ENCODE measurements at regions not wholly inside any gene's neighbourhood (a gene's known extent, or its start where the extent isn't known, plus 50 kb on each side); places are given as distances from the start of the nearest gene placed in this dataset.

DNA sequence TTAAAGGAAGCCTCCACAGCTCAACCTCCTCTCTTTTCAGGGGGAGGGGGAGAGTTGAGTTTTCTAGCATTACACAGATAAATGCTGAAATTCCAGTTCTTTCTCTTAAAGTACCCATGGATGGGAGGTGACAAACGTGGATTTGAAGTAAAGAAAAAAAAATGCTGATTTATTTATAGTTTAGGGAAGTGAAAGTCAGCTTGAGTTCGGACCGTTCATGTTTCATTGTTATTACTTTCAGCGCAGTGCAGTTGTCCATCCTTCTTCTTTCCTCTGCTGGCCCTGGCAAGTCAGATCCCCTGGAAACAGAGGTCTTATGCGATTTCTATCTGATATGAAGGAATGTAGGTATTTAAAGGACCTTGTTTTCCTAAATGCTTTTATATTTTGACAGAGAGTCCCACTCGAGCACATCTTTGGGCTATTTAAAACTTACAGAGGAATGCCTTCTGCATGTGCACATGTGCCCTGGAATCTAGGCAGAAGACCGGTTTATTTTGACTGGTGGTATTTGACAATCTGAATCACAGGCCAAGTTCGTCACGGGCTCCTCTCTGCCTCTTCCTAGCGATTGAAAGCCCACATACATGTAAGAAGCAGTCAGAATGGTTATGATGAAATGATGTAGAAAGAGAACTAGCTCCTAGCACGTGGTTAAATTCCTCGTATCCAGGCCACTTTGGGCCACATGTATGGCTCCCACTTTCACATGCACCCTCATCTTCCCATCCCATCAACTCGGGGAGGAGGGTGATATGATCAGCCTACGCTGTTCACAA lies 385.2 kb upstream of the KLF4 start:
- intact Hi-C loops (cut with micrococcal nuclease), result loop anchor here (2.0 to 10.0 kb wide), 3 partner anchors 386 to 1540 kb away; partner anchors contain the start of genes KLF4 and RAD23B
- ChIA-PET CTCF (interaction anchor here (0.9 kb wide), 1 partner anchor 45 kb away, joined by 3 read pairs; no protein-coding TSS in a partner anchor), POLR2A (interaction anchor here (1.2 kb wide), 1 partner anchor 45 kb away, joined by 3 read pairs; no protein-coding TSS in a partner anchor)
- Mint-ChIP-seq H3K27ac (peak overlapping the region; percentile 56), H3K4me1 (peaks cover 81% of the 10 kb centered on the region), H3K36me3 (ENCODE audit: low read depth) (no peaks in the 10 kb centered on the region), H3K9me3 (no peaks in the 10 kb centered on the region), H3K4me3 (peak overlapping the region; percentile 59), H3K27me3 (no peaks in the 10 kb centered on the region)
- DNase-seq (no peak), ATAC-seq (ENCODE audit: low read depth) (peak; percentile 65)
- TF ChIP-seq, protein P1, sequence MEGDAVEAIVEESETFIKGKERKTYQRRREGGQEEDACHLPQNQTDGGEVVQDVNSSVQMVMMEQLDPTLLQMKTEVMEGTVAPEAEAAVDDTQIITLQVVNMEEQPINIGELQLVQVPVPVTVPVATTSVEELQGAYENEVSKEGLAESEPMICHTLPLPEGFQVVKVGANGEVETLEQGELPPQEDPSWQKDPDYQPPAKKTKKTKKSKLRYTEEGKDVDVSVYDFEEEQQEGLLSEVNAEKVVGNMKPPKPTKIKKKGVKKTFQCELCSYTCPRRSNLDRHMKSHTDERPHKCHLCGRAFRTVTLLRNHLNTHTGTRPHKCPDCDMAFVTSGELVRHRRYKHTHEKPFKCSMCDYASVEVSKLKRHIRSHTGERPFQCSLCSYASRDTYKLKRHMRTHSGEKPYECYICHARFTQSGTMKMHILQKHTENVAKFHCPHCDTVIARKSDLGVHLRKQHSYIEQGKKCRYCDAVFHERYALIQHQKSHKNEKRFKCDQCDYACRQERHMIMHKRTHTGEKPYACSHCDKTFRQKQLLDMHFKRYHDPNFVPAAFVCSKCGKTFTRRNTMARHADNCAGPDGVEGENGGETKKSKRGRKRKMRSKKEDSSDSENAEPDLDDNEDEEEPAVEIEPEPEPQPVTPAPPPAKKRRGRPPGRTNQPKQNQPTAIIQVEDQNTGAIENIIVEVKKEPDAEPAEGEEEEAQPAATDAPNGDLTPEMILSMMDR (IDR thresholded peaks at IDR 0.05), result no peak

DNA sequence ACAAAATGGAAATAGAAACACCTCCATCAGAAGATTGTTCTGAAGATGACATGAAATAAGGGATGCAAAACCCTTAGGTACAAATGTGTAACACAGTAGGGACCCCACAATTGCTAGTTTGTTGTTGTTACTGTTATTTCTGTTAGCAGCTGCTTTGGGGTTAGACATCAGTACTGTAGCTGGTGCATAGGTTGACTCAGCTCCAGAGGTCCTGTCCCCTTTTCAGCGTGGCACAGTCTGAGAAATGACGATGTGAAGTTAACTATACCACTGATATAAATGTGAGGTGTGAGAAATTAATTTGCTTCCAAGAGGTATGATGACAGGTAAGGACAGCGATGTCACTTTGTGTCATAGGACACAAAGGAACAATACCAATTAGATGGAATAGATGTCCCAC lies 384.6 kb upstream of the KLF4 start:
- TF ChIP-seq, protein P1 (IDR thresholded peaks at IDR 0.05), result no peak
- DNase-seq (no peak), ATAC-seq (ENCODE audit: low read depth) (peak; percentile 37)
- Mint-ChIP-seq H3K27me3 (no peaks in the 10 kb centered on the region), H3K36me3 (ENCODE audit: low read depth) (no peaks in the 10 kb centered on the region), H3K27ac (no peak overlapping the region), H3K4me3 (peak overlapping the region; percentile 59), H3K4me1 (peaks cover 83% of the 10 kb centered on the region), H3K9me3 (no peaks in the 10 kb centered on the region)
- ChIA-PET POLR2A (interaction anchor here (1.2 kb wide), 1 partner anchor 44 kb away, joined by 3 read pairs; no protein-coding TSS in a partner anchor), CTCF (interaction anchor here (0.9 kb wide), 1 partner anchor 45 kb away, joined by 3 read pairs; no protein-coding TSS in a partner anchor)
- intact Hi-C loops (cut with micrococcal nuclease), result loop anchor here (2.0 to 10.0 kb wide), 3 partner anchors 385 to 1541 kb away; partner anchors contain the start of genes KLF4 and RAD23B

DNA sequence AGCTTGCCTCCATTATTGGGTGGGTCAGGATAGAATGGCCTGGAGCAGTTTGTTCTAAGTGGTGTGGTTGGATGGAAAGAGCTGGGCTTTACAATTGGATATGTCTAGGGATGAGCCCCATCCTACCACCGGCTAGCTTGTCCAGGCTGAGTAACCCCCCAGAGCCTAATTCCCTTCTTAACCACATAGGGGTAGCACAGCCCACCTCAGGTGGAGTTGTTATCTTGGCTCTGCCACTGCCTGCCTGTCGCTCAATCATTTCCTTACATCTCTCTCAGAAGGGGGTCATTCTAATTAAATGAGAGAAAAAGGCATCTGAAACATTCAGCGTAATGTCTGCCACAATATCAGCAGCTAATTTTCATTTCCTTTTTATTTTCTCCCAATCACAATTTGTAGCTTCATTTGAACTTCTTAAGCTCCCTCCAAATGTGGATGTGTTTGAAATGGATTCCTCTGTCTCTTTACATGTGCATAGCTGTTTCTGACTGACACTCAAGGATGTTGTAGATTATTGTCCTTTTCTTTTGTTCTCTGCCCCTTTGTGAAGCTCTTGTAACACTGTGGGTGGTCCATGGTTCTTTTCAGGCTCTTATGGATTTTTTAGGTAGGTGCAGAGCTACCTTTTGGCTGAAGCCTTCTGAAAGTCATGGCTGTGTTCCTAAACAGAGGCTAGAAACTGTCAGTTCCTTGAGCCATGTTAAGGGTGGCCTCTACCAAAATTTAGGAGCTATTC lies 383.1 kb upstream of the KLF4 start:
- H3K36me3 Mint-ChIP-seq (ENCODE audit: low read depth), result no peaks in the 10 kb centered on the region
- H3K27me3 Mint-ChIP-seq, result no peaks in the 10 kb centered on the region
- ATAC-seq (ENCODE audit: low read depth) (no peak), DNase-seq (no peak)
- peaks cover 87% of the 10 kb centered on the region for H3K4me1 Mint-ChIP-seq
- TF ChIP-seq, protein P1 (IDR thresholded peaks at IDR 0.05), result no peak
- no peaks in the 10 kb centered on the region for H3K9me3 Mint-ChIP-seq
- peak overlapping the region; percentile 25 for H3K27ac Mint-ChIP-seq
- POLR2A ChIA-PET, result interaction anchor here (0.5 kb wide), 1 partner anchor 235 kb away, joined by 4 read pairs; no protein-coding TSS in a partner anchor
- H3K4me3 Mint-ChIP-seq, result peak overlapping the region; percentile 7
- intact Hi-C loops (cut with micrococcal nuclease), result loop anchor here (5.0 to 10.0 kb wide), 2 partner anchors 590 to 1542 kb away; partner anchors contain the start of gene RAD23B
- CTCF ChIA-PET, result no interaction called here

DNA sequence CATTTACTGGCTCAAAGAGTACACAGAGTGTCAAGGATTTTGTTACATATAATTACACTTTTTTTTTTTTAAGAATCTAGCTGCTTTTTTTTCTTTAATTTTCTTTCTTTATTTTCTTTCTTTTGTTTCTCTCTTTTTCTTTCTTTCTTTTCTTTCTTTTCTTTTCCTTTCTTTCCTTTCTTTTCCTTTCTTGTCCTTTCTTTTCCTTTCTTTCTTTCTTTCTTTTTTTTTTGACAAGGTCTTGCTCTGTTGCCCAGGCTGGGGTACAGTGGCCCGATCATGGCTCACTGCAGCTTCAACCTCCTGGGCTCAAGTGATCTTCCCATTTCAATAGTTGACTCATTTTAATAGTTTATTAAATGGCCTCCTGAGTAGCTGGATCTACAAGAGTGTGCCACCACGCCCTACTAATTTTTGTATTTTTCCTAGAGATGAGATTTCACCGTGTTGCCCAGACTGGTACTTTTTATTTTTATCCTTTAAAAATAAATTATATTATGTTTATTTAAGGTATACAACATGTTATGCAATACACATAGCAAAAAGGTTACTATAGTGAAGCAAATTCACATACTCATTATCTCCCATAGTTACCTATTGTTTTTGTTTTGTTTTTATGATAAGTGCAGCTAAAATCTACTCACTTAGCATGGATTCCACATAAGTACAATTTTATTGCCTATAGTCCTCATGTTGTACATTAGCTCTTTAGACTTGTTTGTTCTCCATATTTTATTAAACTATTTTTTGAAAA lies 381.5 kb upstream of the KLF4 start:
- intact Hi-C loops (cut with micrococcal nuclease), result loop anchor here (5.0 to 10.0 kb wide), 2 partner anchors 589 to 1544 kb away; partner anchors contain the start of gene RAD23B
- Mint-ChIP-seq H3K27me3 (no peaks in the 10 kb centered on the region), H3K4me1 (peaks cover 94% of the 10 kb centered on the region), H3K27ac (peak overlapping the region; percentile 68), H3K9me3 (no peaks in the 10 kb centered on the region), H3K4me3 (no peak overlapping the region), H3K36me3 (ENCODE audit: low read depth) (no peaks in the 10 kb centered on the region)
- ChIA-PET CTCF (no interaction called here), POLR2A (no interaction called here)
- DNase-seq, result no peak
- no peak for ATAC-seq (ENCODE audit: low read depth)
- TF ChIP-seq, protein P1 (IDR thresholded peaks at IDR 0.05), result no peak
